Activated naive CD4-positive, alpha-beta T cell treated with anti-CD3 and anti-CD28 coated beads, Interleukin-2, amount 10 ng/mL, durations not matched to agents 7 days and 5 days (primary cell): ENCODE measurements at regions not wholly inside any gene's neighbourhood (a gene's known extent, or its start where the extent isn't known, plus 50 kb on each side); places are given as distances from the start of the nearest gene placed in this dataset.
"Not testable (repeated sequence)": the region's sequence is repeated elsewhere in the genome, so short reads cannot be mapped to it uniquely, and the experiment has no call there.

Experiments
- CTCF ChIA-PET: fragments of 350-600 bp; sonication (Branson Sonifier 250); formaldehyde crosslinking; loops from one replicate; lab custom pipeline; 2021; ENCODE audit warnings: antibody characterized with exemption; lab: Charles Lee
- DNase-seq: peaks from one replicate; pipeline ENCODE4 v3.0.0-alpha.2; 2020
- H3K27ac Mint-ChIP-seq: one replicate; pipeline ENCODE4 v1.8.0; 2021; ENCODE audit warnings: mild to moderate bottlenecking, moderate library complexity, mixed read lengths
- H3K27me3 Mint-ChIP-seq: one replicate; pipeline ENCODE4 v1.8.0; 2021; ENCODE audit warnings: mild to moderate bottlenecking, mixed read lengths
- H3K36me3 Mint-ChIP-seq: one replicate; pipeline ENCODE4 v1.8.0; 2021; ENCODE audit warnings: mixed read lengths
- H3K4me1 Mint-ChIP-seq: one replicate; pipeline ENCODE4 v1.8.0; 2021; ENCODE audit warnings: mixed read lengths
- H3K4me3 Mint-ChIP-seq: one replicate; pipeline ENCODE4 v1.8.0; 2021; ENCODE audit warnings: mild to moderate bottlenecking, moderate library complexity, mixed read lengths
- H3K9me3 Mint-ChIP-seq: one replicate; pipeline ENCODE4 v1.8.0; 2021; ENCODE audit warnings: mixed read lengths

GRCh38 chrX:13470685-13470977, 98.8 kb upstream of the EGFL6 start:
- CTCF ChIA-PET = no interaction called here
- DNase-seq = no peak
- Mint-ChIP-seq H3K9me3 (peaks cover 2% of the 10 kb centered on the region), H3K4me3 (no peak overlapping the region), H3K27me3 (no peaks in the 10 kb centered on the region), H3K36me3 (peaks cover 4% of the 10 kb centered on the region), H3K27ac (no peak overlapping the region), H3K4me1 (peaks cover 28% of the 10 kb centered on the region)

GRCh38 chrX:13469963-13470684, 99.3 kb upstream of the EGFL6 start:
- H3K4me3 Mint-ChIP-seq = no peak overlapping the region
- H3K9me3 Mint-ChIP-seq = peaks cover 2% of the 10 kb centered on the region
- H3K27me3 Mint-ChIP-seq = no peaks in the 10 kb centered on the region
- H3K27ac Mint-ChIP-seq = peak overlapping the region; percentile 64
- H3K4me1 Mint-ChIP-seq = peaks cover 28% of the 10 kb centered on the region
- DNase-seq = no peak
- peaks cover 4% of the 10 kb centered on the region for H3K36me3 Mint-ChIP-seq
- CTCF ChIA-PET = no interaction called here

GRCh38 chrX:13468096-13468495, 101.3 kb upstream of the EGFL6 start:
- H3K9me3 Mint-ChIP-seq = peaks cover 2% of the 10 kb centered on the region
- H3K4me3 Mint-ChIP-seq = no peak overlapping the region
- H3K27ac Mint-ChIP-seq = no peak overlapping the region
- no peak for DNase-seq
- H3K4me1 Mint-ChIP-seq = peaks cover 11% of the 10 kb centered on the region
- CTCF ChIA-PET = no interaction called here
- no peaks in the 10 kb centered on the region for H3K27me3 Mint-ChIP-seq
- peaks cover 4% of the 10 kb centered on the region for H3K36me3 Mint-ChIP-seq

- Mint-ChIP-seq H3K27ac (no peak overlapping the region), H3K9me3 (peaks cover 7% of the 10 kb centered on the region), H3K27me3 (no peaks in the 10 kb centered on the region), H3K4me1 (peaks cover 8% of the 10 kb centered on the region), H3K36me3 (peaks cover 3% of the 10 kb centered on the region), H3K4me3 (no peak overlapping the region)
- CTCF ChIA-PET = interaction anchor here (0.8 kb wide), 1 partner anchor 106 kb away, joined by 3 read pairs; no protein-coding TSS in a partner anchor
- DNase-seq = no peak
Measured at GRCh38 chrX:13467243-13467642, 102.2 kb upstream of the EGFL6 start.

- Mint-ChIP-seq H3K27me3 (no peaks in the 10 kb centered on the region), H3K36me3 (peaks cover 2% of the 10 kb centered on the region), H3K9me3 (peaks cover 6% of the 10 kb centered on the region), H3K4me3 (no peak overlapping the region), H3K27ac (no peak overlapping the region), H3K4me1 (no peaks in the 10 kb centered on the region)
- DNase-seq = no peak
- CTCF ChIA-PET = interaction anchor here (1.0 kb wide), 1 partner anchor 9 kb away, joined by 3 read pairs; no protein-coding TSS in a partner anchor
Measured at GRCh38 chrX:13464599-13465275, 104.7 kb upstream of the EGFL6 start.

- H3K9me3 Mint-ChIP-seq = peaks cover 6% of the 10 kb centered on the region
- no peaks in the 10 kb centered on the region for H3K4me1 Mint-ChIP-seq
- peaks cover 2% of the 10 kb centered on the region for H3K36me3 Mint-ChIP-seq
- H3K27me3 Mint-ChIP-seq = peaks cover 4% of the 10 kb centered on the region
- H3K4me3 Mint-ChIP-seq = no peak overlapping the region
- DNase-seq = no peak
- no peak overlapping the region for H3K27ac Mint-ChIP-seq
- CTCF ChIA-PET = no interaction called here
Measured at GRCh38 chrX:13463608-13464007, 105.8 kb upstream of the EGFL6 start.

GRCh38 chrX:13452283-13452682, 117.1 kb upstream of the EGFL6 start:
- no peaks in the 10 kb centered on the region for H3K27me3 Mint-ChIP-seq
- no peaks in the 10 kb centered on the region for H3K4me1 Mint-ChIP-seq
- CTCF ChIA-PET = no interaction called here
- no peaks in the 10 kb centered on the region for H3K36me3 Mint-ChIP-seq
- H3K9me3 Mint-ChIP-seq = no peaks in the 10 kb centered on the region
- no peak overlapping the region for H3K4me3 Mint-ChIP-seq
- no peak overlapping the region for H3K27ac Mint-ChIP-seq
- no peak for DNase-seq

- Mint-ChIP-seq H3K27ac (no peak overlapping the region), H3K4me1 (no peaks in the 10 kb centered on the region), H3K9me3 (no peaks in the 10 kb centered on the region), H3K4me3 (no peak overlapping the region), H3K36me3 (no peaks in the 10 kb centered on the region), H3K27me3 (no peaks in the 10 kb centered on the region)
- no peak for DNase-seq
- CTCF ChIA-PET = no interaction called here
Measured at GRCh38 chrX:13449441-13449840, 120.0 kb upstream of the EGFL6 start.

GRCh38 chrX:13448941-13449340, 120.5 kb upstream of the EGFL6 start:
- Mint-ChIP-seq H3K4me3 (no peak overlapping the region), H3K27me3 (no peaks in the 10 kb centered on the region), H3K36me3 (no peaks in the 10 kb centered on the region), H3K9me3 (no peaks in the 10 kb centered on the region), H3K4me1 (no peaks in the 10 kb centered on the region), H3K27ac (no peak overlapping the region)
- CTCF ChIA-PET = no interaction called here
- no peak for DNase-seq

- H3K27ac Mint-ChIP-seq, H3K36me3 Mint-ChIP-seq, H3K4me3 Mint-ChIP-seq, H3K4me1 Mint-ChIP-seq, H3K9me3 Mint-ChIP-seq, H3K27me3 Mint-ChIP-seq, DNase-seq, CTCF ChIA-PET: not testable (repeated sequence)
Measured at GRCh38 chrX:13441608-13442007, 121.8 kb upstream of the ATXN3L start.

- CTCF ChIA-PET = no interaction called here
- Mint-ChIP-seq H3K4me3 (no peak overlapping the region), H3K4me1 (no peaks in the 10 kb centered on the region), H3K9me3 (no peaks in the 10 kb centered on the region), H3K27ac (no peak overlapping the region), H3K36me3 (no peaks in the 10 kb centered on the region), H3K27me3 (no peaks in the 10 kb centered on the region)
- DNase-seq = no peak
Measured at GRCh38 chrX:13440176-13440575, 120.3 kb upstream of the ATXN3L start.

- Mint-ChIP-seq H3K4me1 (no peaks in the 10 kb centered on the region), H3K27ac (no peak overlapping the region), H3K36me3 (no peaks in the 10 kb centered on the region), H3K27me3 (no peaks in the 10 kb centered on the region), H3K9me3 (no peaks in the 10 kb centered on the region), H3K4me3 (no peak overlapping the region)
- CTCF ChIA-PET = no interaction called here
- no peak for DNase-seq
Measured at GRCh38 chrX:13433298-13433605, 113.4 kb upstream of the ATXN3L start.

GRCh38 chrX:13432414-13433297, 112.8 kb upstream of the ATXN3L start:
- H3K36me3 Mint-ChIP-seq = no peaks in the 10 kb centered on the region
- no peaks in the 10 kb centered on the region for H3K9me3 Mint-ChIP-seq
- no peak for DNase-seq
- H3K4me1 Mint-ChIP-seq = no peaks in the 10 kb centered on the region
- H3K27ac Mint-ChIP-seq = no peak overlapping the region
- H3K4me3 Mint-ChIP-seq = no peak overlapping the region
- no peaks in the 10 kb centered on the region for H3K27me3 Mint-ChIP-seq
- CTCF ChIA-PET = no interaction called here

- Mint-ChIP-seq H3K4me3 (no peak overlapping the region), H3K27me3 (no peaks in the 10 kb centered on the region), H3K27ac (no peak overlapping the region), H3K4me1 (no peaks in the 10 kb centered on the region), H3K36me3 (no peaks in the 10 kb centered on the region), H3K9me3 (no peaks in the 10 kb centered on the region)
- DNase-seq = no peak
- CTCF ChIA-PET = no interaction called here
Measured at GRCh38 chrX:13430136-13430827, 110.4 kb upstream of the ATXN3L start.
